Thyroid gland (tissue), 4 donors: ENCODE measurements at regions not wholly inside any gene's neighbourhood (a gene's known extent, or its start where the extent isn't known, plus 50 kb on each side); places are given as distances from the start of the nearest gene placed in this dataset.

ENCODE experiments used
- DNase-seq, 2 donors: peaks; one replicate each; pipeline ENCODE4 v3.0.0-alpha.2; 2019
- H3K27ac ChIP-seq, 3 donors: fragments of 200-600 bp; sonication (generic); 1 replicate in 2 of 3; 2 replicates in 1 of 3; pipeline ENCODE4 v1.5.1; 2016 to 2019; ENCODE audit warnings: mild to moderate bottlenecking in 1 of 3, moderate library complexity in 1 of 3
- H3K27me3 ChIP-seq: fragments of 200-600 bp; sonication (generic); one replicate; pipeline ENCODE4 v1.5.1; 2019
- H3K36me3 ChIP-seq, 2 donors: fragments of 200-600 bp; sonication (generic); one replicate each; pipeline ENCODE4 v1.5.1; 2016 to 2019
- H3K4me1 ChIP-seq, 2 donors: fragments of 200-600 bp; sonication (generic); one replicate each; pipeline ENCODE4 v1.5.1; 2017 to 2019
- H3K4me3 ChIP-seq, 3 donors: fragments of 200-600 bp; sonication (generic); replicated peaks in 1 of 3; 1 replicate in 2 of 3; 2 replicates in 1 of 3; pipeline ENCODE4 v1.5.1; 2016; ENCODE audit warnings: mild to moderate bottlenecking in 1 of 3
- H3K9me3 ChIP-seq: fragments of 200-600 bp; sonication (generic); one replicate; pipeline ENCODE4 v1.5.1; 2017
- POLR2A ChIP-seq, 2 donors: fragments of 450-650 bp; IDR thresholded peaks; one replicate each; pipeline ENCODE4 v1.6.1; 2017; ENCODE audit warnings: antibody characterized with exemption in 2 of 2, mild to moderate bottlenecking in 2 of 2, moderate library complexity in 1 of 2
- WGBS, 2 donors: methylation state at CpG; one replicate each; pipeline ENCODE4 v1.1.5; 2017; 5-methylcytosine and 5-hydroxymethylcytosine counted together
- intact Hi-C: fragments of 100-400 bp; cut with DNase I; formaldehyde crosslinking; loops from one replicate; pipeline ENCODE4 v1.15.1; 2023
- TF ChIP-seq, protein P1 (sequence below), 6 experiments: fragments of 200-600 bp in 3 of 6; fragments of 450-650 bp in 3 of 6; sonication (generic) in 3 of 6; IDR thresholded peaks; one replicate each; pipeline ENCODE4 v1.5.1; 2016 to 2019; ENCODE audit warnings: antibody characterized with exemption in 6 of 6, mild to moderate bottlenecking in 2 of 6, inconsistent platforms in 1 of 6, moderate library complexity in 1 of 6

DNA sequence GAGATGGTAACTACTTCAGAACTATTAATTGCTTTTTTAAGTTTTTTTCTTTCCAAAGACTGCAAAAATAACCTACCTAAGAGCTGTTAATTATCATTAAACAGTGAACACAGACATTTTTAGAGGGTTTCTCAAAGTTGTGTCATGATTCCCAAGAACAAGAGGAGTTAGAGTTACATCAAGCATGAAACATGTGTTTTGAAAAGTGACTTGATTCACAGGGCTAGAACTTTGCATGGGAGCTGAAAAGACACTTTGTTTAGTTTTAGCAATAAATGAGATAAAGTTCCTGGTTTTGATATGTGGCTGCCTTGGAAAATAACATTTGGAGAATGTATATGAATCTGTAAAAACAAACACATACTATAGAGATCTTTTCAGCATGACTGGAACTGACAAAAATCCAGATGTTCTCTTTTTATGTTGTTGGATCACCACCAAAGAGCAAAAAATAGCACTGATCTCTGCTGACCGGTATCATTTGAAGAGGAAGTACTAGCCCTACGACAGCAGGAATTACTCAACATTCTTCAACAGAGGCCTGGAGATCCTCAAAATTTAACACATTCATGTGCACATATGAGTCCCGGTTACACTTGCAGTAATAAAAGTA lies 173.0 kb upstream of the PCDH18 start:
- Histone ChIP-seq H3K27ac (peak overlapping the region; percentile 19 to 47 (median 25)), H3K4me3 (no peak overlapping the region), H3K36me3 (no peaks in the 10 kb centered on the region), H3K9me3 (no peaks in the 10 kb centered on the region), H3K4me1 (peaks cover 10 to 11% of the 10 kb centered on the region in 2 donors), H3K27me3 (no peaks in the 10 kb centered on the region)
- intact Hi-C loops, result no loop called here
- TF ChIP-seq, protein P1, sequence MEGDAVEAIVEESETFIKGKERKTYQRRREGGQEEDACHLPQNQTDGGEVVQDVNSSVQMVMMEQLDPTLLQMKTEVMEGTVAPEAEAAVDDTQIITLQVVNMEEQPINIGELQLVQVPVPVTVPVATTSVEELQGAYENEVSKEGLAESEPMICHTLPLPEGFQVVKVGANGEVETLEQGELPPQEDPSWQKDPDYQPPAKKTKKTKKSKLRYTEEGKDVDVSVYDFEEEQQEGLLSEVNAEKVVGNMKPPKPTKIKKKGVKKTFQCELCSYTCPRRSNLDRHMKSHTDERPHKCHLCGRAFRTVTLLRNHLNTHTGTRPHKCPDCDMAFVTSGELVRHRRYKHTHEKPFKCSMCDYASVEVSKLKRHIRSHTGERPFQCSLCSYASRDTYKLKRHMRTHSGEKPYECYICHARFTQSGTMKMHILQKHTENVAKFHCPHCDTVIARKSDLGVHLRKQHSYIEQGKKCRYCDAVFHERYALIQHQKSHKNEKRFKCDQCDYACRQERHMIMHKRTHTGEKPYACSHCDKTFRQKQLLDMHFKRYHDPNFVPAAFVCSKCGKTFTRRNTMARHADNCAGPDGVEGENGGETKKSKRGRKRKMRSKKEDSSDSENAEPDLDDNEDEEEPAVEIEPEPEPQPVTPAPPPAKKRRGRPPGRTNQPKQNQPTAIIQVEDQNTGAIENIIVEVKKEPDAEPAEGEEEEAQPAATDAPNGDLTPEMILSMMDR (IDR thresholded peaks at IDR 0.05), result no peak
- no peak for TF ChIP-seq POLR2A (IDR thresholded peaks at IDR 0.05)
- DNase-seq, result no peak
- WGBS, 2 donors, result 15 to 16% methylated on average over 3 of the region's 3 CpGs

DNA sequence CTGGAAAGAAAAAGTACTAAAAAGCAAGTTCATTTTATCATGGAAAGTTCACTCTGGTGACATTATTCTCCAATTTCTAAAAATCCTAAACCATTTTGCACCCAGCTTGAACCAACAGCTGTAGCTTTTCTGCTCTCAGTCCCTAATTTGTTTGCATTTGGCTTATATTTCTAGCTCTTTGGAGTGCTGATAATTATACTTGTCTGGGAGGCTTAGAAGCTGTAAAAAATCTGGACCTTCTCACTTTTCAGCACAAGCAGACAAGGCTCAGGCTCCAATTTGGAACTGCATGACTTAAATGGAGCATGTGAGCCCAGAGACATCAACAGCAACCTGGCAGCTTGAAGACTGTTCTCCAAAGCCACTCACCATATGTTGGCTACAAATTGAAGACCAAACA lies 170.9 kb upstream of the PCDH18 start:
- no peak overlapping the region for H3K27ac ChIP-seq
- H3K4me1 ChIP-seq, result peaks cover 10 to 11% of the 10 kb centered on the region in 2 donors
- intact Hi-C loops, result no loop called here
- H3K36me3 ChIP-seq, result no peaks in the 10 kb centered on the region
- DNase-seq, result no peak
- no peak for TF ChIP-seq POLR2A (IDR thresholded peaks at IDR 0.05)
- TF ChIP-seq, protein P1 (IDR thresholded peaks at IDR 0.05), result no peak
- H3K27me3 ChIP-seq, result no peaks in the 10 kb centered on the region
- no peak overlapping the region for H3K4me3 ChIP-seq
- H3K9me3 ChIP-seq, result no peaks in the 10 kb centered on the region

DNA sequence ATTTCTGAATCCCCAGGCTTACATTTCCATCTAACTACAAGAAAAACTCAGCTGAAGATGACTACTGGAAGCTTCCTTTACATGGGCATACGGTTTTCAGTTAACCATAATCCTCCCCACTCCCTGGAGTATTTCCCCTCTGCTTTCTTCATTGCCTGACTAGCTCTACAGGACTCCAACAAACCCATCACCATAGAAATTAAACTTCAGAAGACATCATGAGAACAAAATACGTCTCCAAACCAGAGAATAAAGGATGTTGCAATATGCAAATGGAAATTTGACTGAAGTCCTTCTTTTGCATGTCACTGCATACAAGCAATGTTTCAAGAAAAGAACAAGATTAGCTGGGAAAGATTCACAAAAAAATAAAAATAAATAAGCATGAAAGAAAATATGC lies 170.2 kb upstream of the PCDH18 start:
- no peak for DNase-seq
- 76 to 79% methylated on average over 2 of the region's 2 CpGs for WGBS, 2 donors
- H3K4me3 ChIP-seq, result no peak overlapping the region
- H3K36me3 ChIP-seq, result no peaks in the 10 kb centered on the region
- peaks cover 10 to 11% of the 10 kb centered on the region in 2 donors for H3K4me1 ChIP-seq
- H3K9me3 ChIP-seq, result no peaks in the 10 kb centered on the region
- H3K27ac ChIP-seq, result no peak overlapping the region
- TF ChIP-seq, protein P1 (IDR thresholded peaks at IDR 0.05), result no peak
- no peak for TF ChIP-seq POLR2A (IDR thresholded peaks at IDR 0.05)
- H3K27me3 ChIP-seq, result no peaks in the 10 kb centered on the region
- intact Hi-C loops, result no loop called here

DNA sequence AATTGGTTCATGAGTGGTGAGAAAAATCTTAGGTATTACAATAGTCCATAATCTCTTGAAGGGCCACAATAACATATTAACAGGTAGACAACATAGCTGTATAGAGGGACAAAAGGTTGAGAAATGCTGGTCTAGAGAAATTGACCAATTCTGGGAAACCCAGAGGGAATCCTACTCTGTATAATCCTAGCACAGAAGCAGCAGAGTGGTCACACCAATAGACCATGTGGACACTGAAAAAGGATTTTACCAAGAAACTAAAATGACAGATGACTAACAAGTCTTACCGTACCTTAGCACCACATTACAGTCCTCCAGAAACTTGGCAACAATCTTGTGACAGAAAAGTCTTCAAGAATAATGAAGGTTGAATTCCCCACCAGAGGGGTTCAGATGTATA lies 169.1 kb upstream of the PCDH18 start:
- DNase-seq, result no peak
- peaks cover 10 to 11% of the 10 kb centered on the region in 2 donors for H3K4me1 ChIP-seq
- H3K4me3 ChIP-seq, result no peak overlapping the region
- no peak overlapping the region for H3K27ac ChIP-seq
- WGBS, 2 donors, result 90 to 93% methylated on average over 1 of the region's 1 CpG
- H3K27me3 ChIP-seq, result no peaks in the 10 kb centered on the region
- no peaks in the 10 kb centered on the region for H3K36me3 ChIP-seq
- intact Hi-C loops, result no loop called here
- H3K9me3 ChIP-seq, result no peaks in the 10 kb centered on the region
- TF ChIP-seq POLR2A (IDR thresholded peaks at IDR 0.05), result no peak
- TF ChIP-seq, protein P1 (IDR thresholded peaks at IDR 0.05), result no peak

DNA sequence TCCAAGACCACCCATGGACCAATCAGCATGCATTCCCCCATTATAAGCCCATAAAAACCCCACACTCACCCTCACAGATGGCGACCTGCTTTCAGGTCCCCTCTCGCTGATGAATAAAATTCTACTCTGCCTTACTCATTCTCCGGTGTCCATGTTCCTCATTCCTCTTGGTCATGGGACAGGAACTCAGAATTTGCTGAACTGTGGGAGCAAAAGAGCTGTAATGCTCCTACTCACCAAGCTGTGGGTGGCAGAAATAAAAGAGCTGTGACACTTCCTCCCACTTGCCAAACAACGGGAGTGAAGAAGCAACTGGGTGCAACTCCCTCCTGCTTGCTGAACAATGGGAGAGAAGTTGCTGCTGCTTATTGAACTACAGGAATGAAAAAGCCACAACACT lies 168.5 kb upstream of the PCDH18 start:
- Histone ChIP-seq H3K9me3 (no peaks in the 10 kb centered on the region), H3K27me3 (no peaks in the 10 kb centered on the region), H3K27ac (no peak overlapping the region), H3K4me3 (no peak overlapping the region), H3K36me3 (no peaks in the 10 kb centered on the region), H3K4me1 (peaks cover 9 to 11% of the 10 kb centered on the region in 2 donors)
- intact Hi-C loops, result no loop called here
- no peak for DNase-seq
- TF ChIP-seq, protein P1 (IDR thresholded peaks at IDR 0.05), result no peak
- TF ChIP-seq POLR2A (IDR thresholded peaks at IDR 0.05), result no peak
- WGBS, 2 donors, result 89 to 94% methylated on average over 4 of the region's 4 CpGs
